Panc1 (cell line): ENCODE measurements at regions not wholly inside any gene's neighbourhood (a gene's known extent, or its start where the extent isn't known, plus 50 kb on each side); places are given as distances from the start of the nearest gene placed in this dataset.
"Not testable (repeated sequence)": the region's sequence is repeated elsewhere in the genome, so short reads cannot be mapped to it uniquely, and the experiment has no call there.

ENCODE experiments used
- ATAC-seq: fragments of 200-7000 bp; cut with Tn5 transposase; 2 replicates; pipeline ENCODE4 v1.9.1; 2020; ENCODE audit warnings: mild to moderate bottlenecking, moderate library complexity
- BruUV-seq: library from RNA; stranded (reverse); fragments of 400-500 nt; replicated peaks from 2 replicates; lab custom pipeline; 2021; lab: Mats Ljungman, UMichigan
- CTCF ChIA-PET: fragments of 300-600 bp; sonication (Branson Sonifier 250); formaldehyde crosslinking; loops from one replicate; lab custom pipeline; 2022; ENCODE audit warnings: antibody characterized with exemption; lab: Charles Lee
- POLR2A ChIA-PET: fragments of 300-600 bp; sonication (Branson Sonifier 250); formaldehyde crosslinking; loops from one replicate; lab custom pipeline; 2022; ENCODE audit warnings: antibody characterized with exemption; lab: Charles Lee
- DNase-seq: peaks from one replicate; pipeline ENCODE4 v3.0.0-alpha.2; 2010; ENCODE audit warnings: low read depth, low spot score
- H3K27ac ChIP-seq: 2 replicates; pipeline ENCODE4 v1.5.1; 2011; ENCODE audit warnings: mild to moderate bottlenecking, low read length, inconsistent platforms
- H3K27me3 ChIP-seq: fragments of 200-500 bp; sonication (Bioruptor generic); 2 replicates; pipeline ENCODE4 v1.6.0; 2014; ENCODE audit warnings: low read length, inconsistent platforms; ENCODE audit not compliant: control insufficient read depth, insufficient read depth
- H3K36me3 ChIP-seq: fragments of 200-500 bp; sonication (Bioruptor generic); 2 replicates; pipeline ENCODE4 v1.5.1; 2014; ENCODE audit warnings: inconsistent platforms, mild to moderate bottlenecking, low read length, moderate library complexity; ENCODE audit not compliant: control insufficient read depth, insufficient read depth
- H3K4me1 ChIP-seq: 2 replicates; pipeline ENCODE4 v1.5.1; 2011; ENCODE audit warnings: inconsistent platforms, mild to moderate bottlenecking, low read length, moderate library complexity; ENCODE audit not compliant: control insufficient read depth, insufficient read depth
- H3K4me3 ChIP-seq, 2 experiments: 2 replicates each; pipeline ENCODE4 v1.5.1; 2011 to 2012; ENCODE audit warnings: low read depth in 2 of 2, low read length in 2 of 2, mild to moderate bottlenecking in 2 of 2, inconsistent platforms in 1 of 2, moderate library complexity in 1 of 2
- H3K9me3 ChIP-seq: fragments of 200-500 bp; sonication (Bioruptor generic); 2 replicates; pipeline ENCODE4 v1.5.1; 2014; ENCODE audit warnings: low read depth, mild to moderate bottlenecking, inconsistent platforms, low read length, moderate library complexity; ENCODE audit not compliant: control insufficient read depth, insufficient read depth
- POLR2AphosphoS5 ChIP-seq: IDR thresholded peaks from 2 replicates; pipeline ENCODE4 v1.6.1; 2012; ENCODE audit warnings: mild to moderate bottlenecking, low read depth, low read length, moderate library complexity
- SIN3A ChIP-seq: IDR thresholded peaks from 2 replicates; pipeline ENCODE4 v1.6.1; 2012; ENCODE audit warnings: low read depth, mild to moderate bottlenecking, low read length, moderate library complexity, borderline replicate concordance; ENCODE audit not compliant: insufficient read depth
- TCF7L2 ChIP-seq: IDR thresholded peaks from 2 replicates; pipeline ENCODE4 v1.6.1; 2011; ENCODE audit warnings: mild to moderate bottlenecking, low read depth, low read length, inconsistent platforms
- in situ Hi-C: cut with HindIII; loops from 2 replicates; pipeline ENCODE4 v1.10.0; 2016; ENCODE audit warnings: low sequenced_read_pairs, low pct_unique_long_range_greater_than_20kb
- intact Hi-C: fragments of 100-400 bp; cut with micrococcal nuclease; formaldehyde crosslinking; loops from one replicate; pipeline ENCODE4 v1.10.0; 2022; ENCODE audit not compliant: unreplicated experiment
- TF ChIP-seq, protein P1 (sequence below), 2 experiments: IDR thresholded peaks; 2 replicates each; pipeline ENCODE4 v1.6.1; 2011 to 2012; ENCODE audit warnings: low read depth in 2 of 2, control low read depth in 1 of 2, low read length in 1 of 2, mild to moderate bottlenecking in 1 of 2, moderate library complexity in 1 of 2; ENCODE audit not compliant: insufficient read depth in 1 of 2
- TF ChIP-seq, protein P2 (sequence below): fragments of 450-650 bp; IDR thresholded peaks from 2 replicates; pipeline ENCODE4 v1.5.1; 2017; ENCODE audit warnings: mild to moderate bottlenecking

DNA sequence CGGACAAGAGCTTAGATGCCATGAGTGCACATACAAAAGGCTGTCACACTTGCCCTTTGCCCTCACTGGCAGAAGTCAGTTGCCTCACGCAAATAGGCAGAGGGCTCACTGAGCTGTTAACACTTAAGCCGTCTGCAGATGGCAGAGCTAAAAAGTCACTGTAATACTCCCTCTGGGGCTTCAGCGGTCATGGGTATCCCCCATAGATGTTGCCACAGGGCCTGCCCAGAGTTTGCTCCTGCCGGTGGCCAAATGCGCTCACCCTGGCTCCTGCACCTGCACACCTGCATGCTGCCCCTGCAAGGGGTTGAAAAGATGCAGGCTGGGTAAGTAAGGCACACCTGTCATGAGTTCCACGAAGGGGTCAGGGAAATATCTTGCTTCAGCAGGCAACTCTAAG is 741.5 kb downstream of the EDEM1 start:
- POLR2A ChIA-PET, result no interaction called here

DNA sequence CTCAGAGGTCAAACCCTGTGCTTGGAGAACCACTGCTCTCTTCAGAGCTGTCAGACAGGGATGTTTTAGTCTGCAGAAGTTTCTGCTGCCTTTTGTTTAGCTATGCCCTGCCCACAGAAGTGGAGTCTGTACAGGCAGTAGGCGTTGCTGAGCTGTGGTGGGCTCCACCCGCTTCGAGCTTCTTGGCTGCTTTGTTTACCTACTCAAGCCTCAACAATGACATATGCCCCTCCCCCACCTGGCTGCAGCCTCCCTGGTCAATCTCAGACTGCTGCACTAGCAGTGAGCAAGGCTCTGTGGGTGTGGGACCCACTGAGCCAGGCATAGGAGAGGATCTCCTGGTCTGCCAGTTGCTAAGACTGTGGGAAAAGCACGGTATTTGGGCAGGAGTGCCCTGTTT is 756.6 kb downstream of the EDEM1 start:
- BruUV-seq, H3K27me3 ChIP-seq, POLR2A ChIA-PET, in situ Hi-C loops, H3K4me1 ChIP-seq, H3K4me3 ChIP-seq, DNase-seq, H3K36me3 ChIP-seq, H3K9me3 ChIP-seq, CTCF ChIA-PET, ATAC-seq, intact Hi-C loops, H3K27ac ChIP-seq: not testable (repeated sequence)

More for the DNA sequence above, 741.5 kb downstream of the EDEM1 start:
- Histone ChIP-seq H3K4me1 (no peaks in the 10 kb centered on the region), H3K9me3 (no peaks in the 10 kb centered on the region), H3K27ac (no peak overlapping the region), H3K36me3 (no peaks in the 10 kb centered on the region), H3K27me3 (no peaks in the 10 kb centered on the region), H3K4me3 (no peak overlapping the region)
- intact Hi-C loops (no loop called here), in situ Hi-C loops (no loop called here)
- no peak for TF ChIP-seq TCF7L2
- TF ChIP-seq POLR2AphosphoS5, result no peak
- no peak for TF ChIP-seq SIN3A
- TF ChIP-seq, protein P1, sequence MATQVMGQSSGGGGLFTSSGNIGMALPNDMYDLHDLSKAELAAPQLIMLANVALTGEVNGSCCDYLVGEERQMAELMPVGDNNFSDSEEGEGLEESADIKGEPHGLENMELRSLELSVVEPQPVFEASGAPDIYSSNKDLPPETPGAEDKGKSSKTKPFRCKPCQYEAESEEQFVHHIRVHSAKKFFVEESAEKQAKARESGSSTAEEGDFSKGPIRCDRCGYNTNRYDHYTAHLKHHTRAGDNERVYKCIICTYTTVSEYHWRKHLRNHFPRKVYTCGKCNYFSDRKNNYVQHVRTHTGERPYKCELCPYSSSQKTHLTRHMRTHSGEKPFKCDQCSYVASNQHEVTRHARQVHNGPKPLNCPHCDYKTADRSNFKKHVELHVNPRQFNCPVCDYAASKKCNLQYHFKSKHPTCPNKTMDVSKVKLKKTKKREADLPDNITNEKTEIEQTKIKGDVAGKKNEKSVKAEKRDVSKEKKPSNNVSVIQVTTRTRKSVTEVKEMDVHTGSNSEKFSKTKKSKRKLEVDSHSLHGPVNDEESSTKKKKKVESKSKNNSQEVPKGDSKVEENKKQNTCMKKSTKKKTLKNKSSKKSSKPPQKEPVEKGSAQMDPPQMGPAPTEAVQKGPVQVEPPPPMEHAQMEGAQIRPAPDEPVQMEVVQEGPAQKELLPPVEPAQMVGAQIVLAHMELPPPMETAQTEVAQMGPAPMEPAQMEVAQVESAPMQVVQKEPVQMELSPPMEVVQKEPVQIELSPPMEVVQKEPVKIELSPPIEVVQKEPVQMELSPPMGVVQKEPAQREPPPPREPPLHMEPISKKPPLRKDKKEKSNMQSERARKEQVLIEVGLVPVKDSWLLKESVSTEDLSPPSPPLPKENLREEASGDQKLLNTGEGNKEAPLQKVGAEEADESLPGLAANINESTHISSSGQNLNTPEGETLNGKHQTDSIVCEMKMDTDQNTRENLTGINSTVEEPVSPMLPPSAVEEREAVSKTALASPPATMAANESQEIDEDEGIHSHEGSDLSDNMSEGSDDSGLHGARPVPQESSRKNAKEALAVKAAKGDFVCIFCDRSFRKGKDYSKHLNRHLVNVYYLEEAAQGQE (IDR thresholded peaks at IDR 0.05; ENCODE audit: insufficient read depth in 1 of 2, low read depth in 2 of 2, low read length in 1 of 2), result no peak
- TF ChIP-seq, protein P2, sequence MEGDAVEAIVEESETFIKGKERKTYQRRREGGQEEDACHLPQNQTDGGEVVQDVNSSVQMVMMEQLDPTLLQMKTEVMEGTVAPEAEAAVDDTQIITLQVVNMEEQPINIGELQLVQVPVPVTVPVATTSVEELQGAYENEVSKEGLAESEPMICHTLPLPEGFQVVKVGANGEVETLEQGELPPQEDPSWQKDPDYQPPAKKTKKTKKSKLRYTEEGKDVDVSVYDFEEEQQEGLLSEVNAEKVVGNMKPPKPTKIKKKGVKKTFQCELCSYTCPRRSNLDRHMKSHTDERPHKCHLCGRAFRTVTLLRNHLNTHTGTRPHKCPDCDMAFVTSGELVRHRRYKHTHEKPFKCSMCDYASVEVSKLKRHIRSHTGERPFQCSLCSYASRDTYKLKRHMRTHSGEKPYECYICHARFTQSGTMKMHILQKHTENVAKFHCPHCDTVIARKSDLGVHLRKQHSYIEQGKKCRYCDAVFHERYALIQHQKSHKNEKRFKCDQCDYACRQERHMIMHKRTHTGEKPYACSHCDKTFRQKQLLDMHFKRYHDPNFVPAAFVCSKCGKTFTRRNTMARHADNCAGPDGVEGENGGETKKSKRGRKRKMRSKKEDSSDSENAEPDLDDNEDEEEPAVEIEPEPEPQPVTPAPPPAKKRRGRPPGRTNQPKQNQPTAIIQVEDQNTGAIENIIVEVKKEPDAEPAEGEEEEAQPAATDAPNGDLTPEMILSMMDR, result no peak
- no TSS peak for BruUV-seq
- no peak for ATAC-seq
- DNase-seq, result no peak
- CTCF ChIA-PET, result no interaction called here

DNA sequence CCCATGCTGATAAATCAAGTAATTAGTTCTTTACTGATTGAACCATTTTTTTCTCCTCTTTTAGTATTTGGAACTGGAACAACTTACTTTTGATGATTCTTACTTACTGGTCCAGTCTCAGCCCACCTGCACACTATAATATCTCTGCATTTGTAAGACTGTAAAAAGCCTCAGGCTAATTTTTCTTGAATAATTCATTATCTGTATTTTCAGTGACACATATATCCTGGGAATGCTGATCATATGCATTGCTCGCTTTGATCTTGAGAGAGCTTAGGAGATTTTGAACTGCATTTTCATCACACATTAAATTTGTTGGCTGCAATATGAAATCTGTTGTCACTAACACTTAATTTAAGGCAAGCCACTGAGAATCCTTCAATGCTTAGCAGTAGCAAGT is 760.6 kb downstream of the EDEM1 start:
- Histone ChIP-seq H3K27ac (no peak overlapping the region), H3K4me1 (no peaks in the 10 kb centered on the region), H3K36me3 (no peaks in the 10 kb centered on the region), H3K9me3 (no peaks in the 10 kb centered on the region), H3K4me3 (no peak overlapping the region), H3K27me3 (no peaks in the 10 kb centered on the region)
- no TSS peak for BruUV-seq
- intact Hi-C loops (no loop called here), in situ Hi-C loops (no loop called here)
- ChIA-PET POLR2A (no interaction called here), CTCF (no interaction called here)
- no peak for DNase-seq
- ATAC-seq, result no peak
- TF ChIP-seq SIN3A, result no peak
- no peak for TF ChIP-seq TCF7L2
- TF ChIP-seq, protein P2, result no peak
- no peak for TF ChIP-seq POLR2AphosphoS5
- TF ChIP-seq, protein P1 (IDR thresholded peaks at IDR 0.05; ENCODE audit: insufficient read depth in 1 of 2, low read depth in 2 of 2, low read length in 1 of 2), result no peak
